Liver (tissue), 3 donors: ENCODE measurements at regions not wholly inside any gene's neighbourhood (a gene's known extent, or its start where the extent isn't known, plus 50 kb on each side); places are given as distances from the start of the nearest gene placed in this dataset.

Experiments used
- CTCF ChIP-seq: fragments of 150-350 bp; IDR thresholded peaks from 2 replicates; pipeline ENCODE4 v1.5.1; 2017; ENCODE audit warnings: improper control_type of control experiment, low read depth, low read length; ENCODE audit not compliant: missing input control
- REST ChIP-seq: IDR thresholded peaks from 2 replicates; pipeline ENCODE4 v1.6.1; 2016; ENCODE audit warnings: antibody characterized with exemption, mild to moderate bottlenecking
- TAF1 ChIP-seq: conservative IDR thresholded peaks from 2 replicates; pipeline ENCODE4 v1.6.1; 2016; ENCODE audit warnings: antibody characterized with exemption, mild to moderate bottlenecking
- donor health status: healthy.
- donor health status: healthy.

- TF ChIP-seq REST (no peak), CTCF (no peak), TAF1 (no peak)
Observed at GRCh38 chr13:87129602-87130300, 541.4 kb upstream of the SLITRK5 start.
